Calu3 (cell line): ENCODE measurements at regions not wholly inside any gene's neighbourhood (a gene's known extent, or its start where the extent isn't known, plus 50 kb on each side); places are given as distances from the start of the nearest gene placed in this dataset.

Experiments used
- BruUV-seq: library from RNA; stranded (reverse); fragments of 400-500 nt; replicated peaks from 2 replicates; lab custom pipeline; 2021; lab: Mats Ljungman, UMichigan
- CTCF ChIA-PET: fragments of 300-600 bp; sonication (Branson Sonifier 250); formaldehyde crosslinking; loops from one replicate; lab custom pipeline; 2022; ENCODE audit warnings: antibody characterized with exemption; lab: Charles Lee
- DNase-seq: peaks from one replicate; pipeline ENCODE4 v3.0.0; 2022
- H3K27ac Mint-ChIP-seq: one replicate; pipeline ENCODE4 v1.8.0; 2022; ENCODE audit warnings: mixed read lengths; ENCODE audit not compliant: unreplicated experiment
- H3K27me3 Mint-ChIP-seq: one replicate; pipeline ENCODE4 v1.8.0; 2022; ENCODE audit warnings: mixed read lengths; ENCODE audit not compliant: unreplicated experiment
- H3K36me3 Mint-ChIP-seq: one replicate; pipeline ENCODE4 v1.8.0; 2022; ENCODE audit warnings: mild to moderate bottlenecking, moderate library complexity, mixed read lengths; ENCODE audit not compliant: insufficient read depth, unreplicated experiment
- H3K4me1 Mint-ChIP-seq: one replicate; pipeline ENCODE4 v1.8.0; 2022; ENCODE audit warnings: mild to moderate bottlenecking, low read depth, mixed read lengths; ENCODE audit not compliant: unreplicated experiment
- H3K4me3 Mint-ChIP-seq: one replicate; pipeline ENCODE4 v1.8.0; 2022; ENCODE audit warnings: mild to moderate bottlenecking, low read depth, moderate library complexity, mixed read lengths; ENCODE audit not compliant: unreplicated experiment
- H3K9me3 Mint-ChIP-seq: one replicate; pipeline ENCODE4 v1.8.0; 2022; ENCODE audit warnings: low read depth, mixed read lengths; ENCODE audit not compliant: unreplicated experiment
- CTCF ChIP-seq: fragments of 200-600 bp; IDR thresholded peaks from one replicate; pipeline ENCODE4 v1.8.0; 2022; ENCODE audit warnings: antibody characterized with exemption; ENCODE audit not compliant: unreplicated experiment
- intact Hi-C: fragments of 100-400 bp; cut with micrococcal nuclease; formaldehyde crosslinking; loops from one replicate; pipeline ENCODE4 v1.10.0; 2022; ENCODE audit not compliant: unreplicated experiment

GRCh38 chr13:22693691-22694090 lies 487.1 kb upstream of the SGCG start:
- CTCF ChIA-PET, result no interaction called here
- H3K9me3 Mint-ChIP-seq, result no peaks in the 10 kb centered on the region
- no peak overlapping the region for H3K4me3 Mint-ChIP-seq
- H3K4me1 Mint-ChIP-seq, result no peaks in the 10 kb centered on the region
- H3K27me3 Mint-ChIP-seq, result no peaks in the 10 kb centered on the region
- intact Hi-C loops, result no loop called here
- H3K36me3 Mint-ChIP-seq, result no peaks in the 10 kb centered on the region
- H3K27ac Mint-ChIP-seq, result no peak overlapping the region
- DNase-seq, result no peak
- no TSS peak for BruUV-seq
- no peak for TF ChIP-seq CTCF

DNA sequence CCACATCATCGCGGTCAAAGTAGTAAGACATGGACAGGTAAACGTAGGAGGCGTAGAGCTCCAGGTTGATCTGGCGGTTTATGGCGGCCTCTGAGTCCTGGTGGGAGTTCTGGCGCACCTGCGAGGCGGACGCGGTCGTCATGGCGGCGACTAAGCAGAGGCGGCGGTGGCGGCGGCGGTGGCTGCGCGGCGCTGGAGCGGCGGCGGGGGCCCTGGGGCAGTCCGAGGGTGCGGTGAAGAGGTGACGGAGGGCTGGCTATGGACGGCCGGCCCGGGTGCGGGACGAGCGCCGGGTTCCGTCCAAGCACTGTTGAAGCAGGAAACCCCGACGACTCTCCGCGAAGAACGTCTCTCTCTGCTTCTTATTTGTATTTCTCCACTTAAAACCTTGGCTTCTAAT lies 484.3 kb upstream of the SGCG start:
- no TSS peak for BruUV-seq
- CTCF ChIA-PET, result no interaction called here
- no peaks in the 10 kb centered on the region for H3K9me3 Mint-ChIP-seq
- intact Hi-C loops, result no loop called here
- H3K4me1 Mint-ChIP-seq, result no peaks in the 10 kb centered on the region
- H3K4me3 Mint-ChIP-seq, result no peak overlapping the region
- DNase-seq, result no peak
- H3K36me3 Mint-ChIP-seq, result no peaks in the 10 kb centered on the region
- no peaks in the 10 kb centered on the region for H3K27me3 Mint-ChIP-seq
- H3K27ac Mint-ChIP-seq, result no peak overlapping the region
- TF ChIP-seq CTCF, result no peak

- Mint-ChIP-seq H3K27ac (no peak overlapping the region), H3K4me3 (no peak overlapping the region), H3K36me3 (no peaks in the 10 kb centered on the region), H3K4me1 (no peaks in the 10 kb centered on the region), H3K9me3 (no peaks in the 10 kb centered on the region), H3K27me3 (no peaks in the 10 kb centered on the region)
- intact Hi-C loops, result no loop called here
- no peak for DNase-seq
- no peak for TF ChIP-seq CTCF
- CTCF ChIA-PET, result no interaction called here
- BruUV-seq, result no TSS peak
Observed at GRCh38 chr13:22698467-22698866, 482.3 kb upstream of the SGCG start.

DNA sequence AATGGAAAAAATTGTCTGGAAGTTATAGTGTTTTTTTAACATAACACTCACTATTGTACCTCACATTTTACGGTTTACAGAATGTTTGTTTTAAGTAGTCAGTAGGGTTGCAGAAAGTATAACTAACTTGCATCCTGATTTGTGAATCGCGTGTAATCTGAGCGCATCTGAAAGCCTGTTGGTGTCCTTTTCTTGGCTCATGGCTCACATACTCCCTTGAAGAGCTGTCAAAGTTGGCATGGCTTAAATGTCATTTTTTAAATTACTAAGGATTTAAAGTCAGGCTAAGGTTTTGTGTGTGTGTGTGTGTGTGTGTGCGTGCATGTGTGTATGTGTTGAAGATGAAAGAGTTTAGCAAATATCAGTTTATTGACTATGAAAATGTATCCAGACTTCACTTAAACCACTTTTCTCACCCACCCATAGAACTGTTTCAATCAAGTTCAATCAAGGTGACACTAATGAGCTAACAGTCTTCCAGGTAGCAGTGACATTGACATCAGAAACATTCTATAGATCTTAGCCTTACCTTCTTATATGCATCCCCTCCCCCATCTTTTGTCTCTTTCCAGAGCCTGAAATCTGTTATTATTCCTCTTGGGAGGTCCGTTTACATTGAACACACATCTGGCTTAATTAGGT lies 480.4 kb upstream of the SGCG start:
- H3K4me3 Mint-ChIP-seq, result no peak overlapping the region
- DNase-seq, result no peak
- no TSS peak for BruUV-seq
- H3K4me1 Mint-ChIP-seq, result no peaks in the 10 kb centered on the region
- CTCF ChIA-PET, result no interaction called here
- intact Hi-C loops, result no loop called here
- H3K27ac Mint-ChIP-seq, result no peak overlapping the region
- H3K36me3 Mint-ChIP-seq, result no peaks in the 10 kb centered on the region
- H3K27me3 Mint-ChIP-seq, result no peaks in the 10 kb centered on the region
- peaks cover 3% of the 10 kb centered on the region for H3K9me3 Mint-ChIP-seq
- no peak for TF ChIP-seq CTCF
